Ectodermal cell (in vitro differentiated cells): ENCODE measurements at regions not wholly inside any gene's neighbourhood (a gene's known extent, or its start where the extent isn't known, plus 50 kb on each side); places are given as distances from the start of the nearest gene placed in this dataset.

Source experiments
- H3K27ac ChIP-seq: 2 replicates; pipeline ENCODE4 v1.7.0; 2013; ENCODE audit warnings: mild to moderate bottlenecking, low read depth, low read length; ENCODE audit not compliant: insufficient read depth, poor library complexity, severe bottlenecking
- H3K27me3 ChIP-seq: 2 replicates; pipeline ENCODE4 v1.7.0; 2013; ENCODE audit warnings: mild to moderate bottlenecking, low read length; ENCODE audit not compliant: insufficient read depth, control insufficient read depth, poor library complexity, severe bottlenecking
- H3K36me3 ChIP-seq: one replicate; pipeline ENCODE4 v1.7.0; 2013; ENCODE audit warnings: low read length; ENCODE audit not compliant: control insufficient read depth, insufficient read depth
- H3K4me1 ChIP-seq: one replicate; pipeline ENCODE4 v1.7.0; 2013; ENCODE audit warnings: low read length; ENCODE audit not compliant: control insufficient read depth, insufficient read depth
- H3K4me3 ChIP-seq: 2 replicates; pipeline ENCODE4 v1.7.0; 2013; ENCODE audit warnings: low read depth, low read length, control low read depth; ENCODE audit not compliant: insufficient read depth
- H3K9me3 ChIP-seq: 2 replicates; pipeline ENCODE4 v1.7.0; 2013; ENCODE audit warnings: mild to moderate bottlenecking, low read length, moderate library complexity; ENCODE audit not compliant: control insufficient read depth
- WGBS, 2 experiments: methylation state at CpG; one replicate each; pipeline ENCODE4 v1.1.7; 2013; ENCODE audit warnings: missing lambda C conversion rate in 2 of 2; 5-methylcytosine and 5-hydroxymethylcytosine counted together

DNA sequence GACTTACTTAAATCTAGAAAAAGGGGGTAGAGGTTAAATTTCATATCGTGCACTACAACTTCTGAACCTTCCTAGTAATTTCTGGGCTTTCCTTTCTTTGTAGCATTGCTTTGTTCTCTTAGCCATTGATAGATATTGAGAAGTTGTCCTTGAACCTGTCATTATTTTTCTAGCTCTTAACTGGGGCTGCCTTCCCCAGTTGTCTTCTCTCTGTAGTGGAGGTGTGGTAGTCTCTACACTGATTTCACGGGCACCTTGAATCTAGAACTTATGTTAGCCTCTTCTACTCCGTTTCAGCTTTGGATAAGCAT, 504.0 kb downstream of the PCNX1 start:
- no peaks in the 10 kb centered on the region for H3K27me3 ChIP-seq
- 92 to 96% methylated on average over 3 of the region's 3 CpGs for WGBS, 2 experiments
- H3K9me3 ChIP-seq = no peaks in the 10 kb centered on the region
- no peaks in the 10 kb centered on the region for H3K4me1 ChIP-seq
- H3K27ac ChIP-seq = no peak overlapping the region
- H3K36me3 ChIP-seq = no peaks in the 10 kb centered on the region
- no peak overlapping the region for H3K4me3 ChIP-seq

DNA sequence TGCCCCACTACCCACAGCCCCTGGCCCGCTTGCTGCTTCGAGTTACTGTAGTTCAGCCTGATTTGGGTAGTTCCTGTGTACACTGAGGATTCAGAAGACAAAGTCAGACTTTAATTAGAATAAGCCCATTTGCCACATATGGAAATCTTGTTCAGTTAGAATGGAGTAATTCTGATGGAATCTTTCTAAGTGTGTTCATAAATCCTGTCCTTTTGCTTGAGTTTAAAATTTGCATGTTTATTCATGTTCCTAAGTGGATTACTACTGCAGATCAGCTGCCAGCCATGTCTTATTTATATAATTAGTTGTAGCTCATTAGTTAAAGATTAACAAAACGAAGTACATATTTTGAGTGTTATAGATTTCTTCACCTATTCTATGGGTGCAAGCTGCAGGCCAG, 504.5 kb downstream of the PCNX1 start:
- 94 to 99% methylated on average over 3 of the region's 3 CpGs for WGBS, 2 experiments
- Histone ChIP-seq H3K27ac (no peak overlapping the region), H3K36me3 (no peaks in the 10 kb centered on the region), H3K4me1 (no peaks in the 10 kb centered on the region), H3K4me3 (no peak overlapping the region), H3K27me3 (no peaks in the 10 kb centered on the region), H3K9me3 (no peaks in the 10 kb centered on the region)

DNA sequence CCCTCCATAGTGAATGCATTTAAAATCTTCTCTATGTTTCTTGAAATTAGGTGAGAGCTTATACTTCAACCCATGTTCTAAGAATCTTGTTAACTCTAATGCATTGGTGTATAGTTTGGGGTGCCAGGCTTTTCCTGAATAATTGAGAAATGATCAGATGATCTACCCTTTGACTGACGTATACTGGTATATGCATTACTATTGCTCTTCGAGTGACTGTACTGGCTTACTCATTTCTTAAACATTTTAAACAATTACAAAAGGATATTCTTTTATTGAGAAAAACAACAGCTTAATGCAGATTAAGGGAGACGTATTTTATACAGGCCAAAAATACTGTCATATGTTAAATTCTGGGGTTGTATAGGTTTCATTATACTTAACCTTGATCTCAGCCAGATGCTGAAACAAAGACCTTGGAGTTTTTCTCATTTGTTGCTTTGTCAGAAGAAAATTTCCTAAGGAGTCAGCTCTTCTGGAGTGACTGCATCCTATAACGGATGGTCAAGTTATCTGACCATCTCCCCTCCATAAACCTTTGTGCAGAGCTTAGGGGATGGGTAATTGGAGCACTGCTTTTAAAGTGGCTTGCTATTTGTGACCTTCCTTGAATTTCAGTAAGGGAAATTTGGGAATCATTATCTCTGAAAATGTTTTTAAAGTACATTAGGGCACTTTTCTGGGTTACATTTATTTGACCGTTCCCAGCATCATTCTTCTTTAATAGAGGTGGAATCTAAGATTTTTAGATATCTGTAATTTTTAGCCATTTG, 507.6 kb downstream of the PCNX1 start:
- Histone ChIP-seq H3K4me3 (no peak overlapping the region), H3K9me3 (no peaks in the 10 kb centered on the region), H3K27ac (no peak overlapping the region), H3K4me1 (no peaks in the 10 kb centered on the region), H3K36me3 (no peaks in the 10 kb centered on the region), H3K27me3 (no peaks in the 10 kb centered on the region)
- WGBS, 2 experiments = 86 to 97% methylated on average over 1 to 5 of the region's 5 CpGs

DNA sequence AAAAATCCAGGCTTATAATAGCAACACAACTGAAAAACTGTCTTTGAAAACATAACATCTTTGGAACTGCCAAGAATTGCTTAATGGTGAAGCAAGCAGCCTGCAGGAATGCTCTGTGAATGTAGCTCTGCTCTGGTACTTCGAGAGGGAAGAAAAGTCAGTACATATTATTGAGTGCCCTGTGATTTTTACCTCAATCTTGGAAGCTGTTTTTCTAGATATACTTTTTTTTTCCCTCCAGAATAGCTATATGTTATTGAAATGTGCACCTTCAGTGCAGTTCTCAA, 508.1 kb downstream of the PCNX1 start:
- Histone ChIP-seq H3K4me3 (no peak overlapping the region), H3K27me3 (no peaks in the 10 kb centered on the region), H3K27ac (no peak overlapping the region), H3K4me1 (no peaks in the 10 kb centered on the region), H3K36me3 (no peaks in the 10 kb centered on the region), H3K9me3 (no peaks in the 10 kb centered on the region)
- 85 to 100% methylated on average over 1 of the region's 1 CpG for WGBS, 2 experiments

DNA sequence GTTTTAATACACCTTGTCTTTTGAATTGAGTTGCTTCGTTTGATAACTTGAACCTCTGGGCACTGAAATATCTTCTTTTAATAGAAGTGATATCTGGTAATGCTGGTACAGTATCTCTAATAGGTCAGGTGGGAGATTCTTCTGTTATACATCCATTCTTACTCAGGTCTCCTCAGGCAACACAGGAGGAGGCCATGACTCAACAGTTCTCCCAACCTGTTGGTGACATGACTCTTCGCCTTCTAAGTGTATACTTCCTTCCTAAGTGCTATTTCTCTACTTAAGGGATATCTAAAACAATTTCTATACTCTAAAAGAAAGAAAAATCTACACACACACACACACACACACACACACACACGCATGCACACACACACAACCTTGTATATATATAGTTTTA, 509.1 kb downstream of the PCNX1 start:
- no peaks in the 10 kb centered on the region for H3K27me3 ChIP-seq

DNA sequence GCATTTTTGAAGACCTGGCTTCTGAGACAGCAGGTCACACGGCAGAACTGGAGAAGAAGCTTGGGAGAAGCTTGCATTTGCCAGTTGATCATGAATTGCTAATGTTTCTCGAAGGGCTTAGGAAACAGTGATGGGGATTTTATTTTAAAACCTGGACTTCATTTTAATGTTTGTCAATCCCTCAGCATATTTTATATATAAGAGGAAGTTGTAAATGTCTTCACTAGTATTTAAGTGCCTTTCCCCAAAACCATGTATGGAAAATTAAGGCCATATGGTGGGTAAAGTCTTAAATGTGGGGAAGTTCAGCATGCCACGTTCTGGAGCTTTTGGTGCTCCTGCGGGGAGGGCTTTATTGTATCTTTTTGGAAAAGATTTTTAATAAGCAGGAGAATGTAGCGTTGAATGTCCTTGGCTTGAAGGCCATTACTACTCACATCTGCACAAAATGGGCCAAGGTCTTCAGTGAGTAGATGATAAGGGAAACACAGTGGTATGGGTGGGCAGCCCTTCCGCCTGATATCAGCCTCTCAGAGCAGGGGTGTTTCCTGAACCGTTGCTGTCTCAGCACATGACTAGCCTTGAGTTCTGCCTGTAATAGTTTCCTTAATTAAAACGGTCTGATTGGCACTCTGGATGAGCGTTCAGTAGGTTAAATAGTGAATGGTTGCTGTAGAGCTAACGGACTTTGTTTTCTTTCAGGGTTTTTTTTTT, 511.4 kb downstream of the PCNX1 start:
- Histone ChIP-seq H3K4me1 (no peaks in the 10 kb centered on the region), H3K27me3 (no peaks in the 10 kb centered on the region), H3K27ac (no peak overlapping the region), H3K4me3 (no peak overlapping the region), H3K9me3 (no peaks in the 10 kb centered on the region), H3K36me3 (no peaks in the 10 kb centered on the region)
- 96 to 97% methylated on average over 9 to 10 of the region's 10 CpGs for WGBS, 2 experiments

More for the DNA sequence above, 509.1 kb downstream of the PCNX1 start:
- Histone ChIP-seq H3K4me3 (no peak overlapping the region), H3K27ac (no peak overlapping the region), H3K9me3 (no peaks in the 10 kb centered on the region), H3K36me3 (no peaks in the 10 kb centered on the region), H3K4me1 (no peaks in the 10 kb centered on the region)
- 73 to 94% methylated on average over 2 of the region's 3 CpGs for whole genome bisulfite sequencing, 2 experiments

DNA sequence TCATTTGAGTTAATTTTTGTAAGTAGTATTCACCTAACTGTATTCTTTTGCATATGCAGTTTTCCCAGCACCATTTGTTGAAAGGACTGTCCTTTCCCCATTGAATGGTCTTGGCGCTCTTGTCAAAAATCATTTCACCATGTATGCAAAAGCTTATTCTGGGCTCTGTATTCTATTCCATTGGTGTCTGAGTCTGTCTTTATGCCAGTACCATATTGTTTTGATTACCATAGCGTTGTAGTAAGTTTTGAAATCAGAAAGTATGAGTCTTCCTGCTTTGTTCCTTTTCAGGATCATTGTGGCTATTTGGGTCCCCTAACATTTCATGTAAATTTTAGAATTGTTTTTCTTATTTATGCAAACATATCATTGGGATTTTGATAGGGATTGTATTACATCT, 508.7 kb upstream of the RGS6 start:
- no peak overlapping the region for H3K27ac ChIP-seq
- no peaks in the 10 kb centered on the region for H3K9me3 ChIP-seq
- 93 to 96% methylated on average over 2 of the region's 2 CpGs for WGBS, 2 experiments
- H3K4me3 ChIP-seq = no peak overlapping the region
- no peaks in the 10 kb centered on the region for H3K27me3 ChIP-seq
- no peaks in the 10 kb centered on the region for H3K36me3 ChIP-seq
- H3K4me1 ChIP-seq = no peaks in the 10 kb centered on the region

DNA sequence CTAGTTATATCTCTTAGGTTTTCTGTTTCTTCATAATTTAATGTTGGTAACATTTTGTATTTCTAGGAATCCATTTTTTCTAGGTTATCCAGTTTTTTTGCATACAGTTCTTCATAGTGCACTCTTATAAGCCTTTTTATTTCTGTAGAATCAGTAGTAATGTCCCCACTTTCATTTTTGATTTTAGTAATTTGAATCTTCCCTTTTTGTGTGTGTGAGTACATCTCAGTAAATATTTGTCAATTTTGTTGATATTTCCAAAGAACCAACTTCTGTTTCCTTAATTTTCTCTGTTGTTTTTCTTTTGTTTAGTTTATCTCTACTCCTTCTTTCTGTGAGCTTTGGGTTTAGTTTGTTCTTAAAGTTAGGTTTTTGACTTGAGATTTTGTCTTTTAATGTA, 507.3 kb upstream of the RGS6 start:
- H3K4me3 ChIP-seq = no peak overlapping the region
- H3K4me1 ChIP-seq = no peaks in the 10 kb centered on the region
- no peaks in the 10 kb centered on the region for H3K27me3 ChIP-seq
- no peak overlapping the region for H3K27ac ChIP-seq
- H3K36me3 ChIP-seq = no peaks in the 10 kb centered on the region
- no peaks in the 10 kb centered on the region for H3K9me3 ChIP-seq

DNA sequence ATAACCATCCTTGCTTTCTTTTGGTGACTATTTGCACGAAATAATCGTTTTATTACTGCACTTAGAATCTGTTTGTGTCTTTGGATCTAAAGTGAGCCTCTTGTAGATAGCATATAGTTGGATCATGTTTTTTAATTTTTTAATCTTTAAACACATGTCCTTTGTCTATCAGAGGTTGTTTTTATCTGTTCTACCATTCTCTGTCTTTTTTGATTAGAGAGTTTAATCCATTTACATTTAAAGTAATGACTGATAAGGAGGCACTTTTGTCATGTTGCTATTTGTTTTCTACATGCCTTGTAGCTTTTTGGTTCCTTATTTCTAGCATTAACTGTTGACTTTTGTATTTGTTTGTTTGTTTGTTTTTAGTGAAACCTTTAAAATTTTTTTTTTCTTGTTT, 506.2 kb upstream of the RGS6 start:
- H3K4me1 ChIP-seq = no peaks in the 10 kb centered on the region
- no peak overlapping the region for H3K4me3 ChIP-seq
- no peaks in the 10 kb centered on the region for H3K36me3 ChIP-seq
- H3K27me3 ChIP-seq = no peaks in the 10 kb centered on the region
- no peak overlapping the region for H3K27ac ChIP-seq
- WGBS, 2 experiments = 100% methylated on average over 2 of the region's 2 CpGs
- H3K9me3 ChIP-seq = no peaks in the 10 kb centered on the region

DNA sequence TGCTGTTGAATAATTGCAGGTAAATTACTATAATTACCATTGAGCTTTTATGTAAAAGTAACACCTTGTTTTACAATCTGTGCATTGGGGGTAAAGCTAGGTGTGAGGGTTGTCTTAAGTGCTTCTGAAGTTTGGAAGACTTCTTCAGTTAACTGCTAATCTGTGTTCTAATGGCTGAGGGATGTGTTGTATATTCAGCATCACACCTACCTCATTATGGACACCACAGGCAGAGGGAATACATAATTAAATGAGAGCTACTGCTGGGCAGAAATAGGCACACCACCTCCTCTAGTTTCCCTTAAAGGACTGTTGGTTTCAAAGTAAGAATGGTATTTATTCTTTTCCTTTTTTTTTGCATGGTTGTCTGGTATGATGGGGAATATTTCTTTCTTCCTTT, 502.3 kb upstream of the RGS6 start:
- no peaks in the 10 kb centered on the region for H3K27me3 ChIP-seq
- H3K4me1 ChIP-seq = no peaks in the 10 kb centered on the region
- H3K9me3 ChIP-seq = no peaks in the 10 kb centered on the region
- H3K4me3 ChIP-seq = no peak overlapping the region
- H3K36me3 ChIP-seq = no peaks in the 10 kb centered on the region
- H3K27ac ChIP-seq = no peak overlapping the region

DNA sequence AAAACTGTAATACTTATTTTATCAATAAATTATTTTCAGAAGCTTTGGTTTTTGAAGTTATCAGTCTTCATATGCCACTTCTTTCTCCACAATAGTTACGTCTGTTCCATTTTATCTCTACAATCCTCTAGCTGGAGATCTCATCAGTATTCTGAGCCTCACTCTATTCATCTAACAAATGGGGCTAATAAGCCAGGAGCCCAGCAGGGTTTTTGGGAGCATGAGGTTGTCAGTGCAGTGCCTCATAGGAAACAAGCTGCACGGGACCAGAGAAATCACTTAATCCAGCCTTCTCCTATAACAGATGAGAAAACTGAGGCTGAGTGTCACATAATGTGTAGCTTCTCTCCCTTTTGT, 501.9 kb upstream of the RGS6 start:
- Histone ChIP-seq H3K4me3 (no peak overlapping the region), H3K27me3 (no peaks in the 10 kb centered on the region), H3K9me3 (no peaks in the 10 kb centered on the region), H3K4me1 (no peaks in the 10 kb centered on the region), H3K36me3 (no peaks in the 10 kb centered on the region), H3K27ac (no peak overlapping the region)
- WGBS, 2 experiments = 50 to 69% methylated on average over 1 to 2 of the region's 2 CpGs
